HG03521 (cell line): ENCODE measurements at regions not wholly inside any gene's neighbourhood (a gene's known extent, or its start where the extent isn't known, plus 50 kb on each side); places are given as distances from the start of the nearest gene placed in this dataset.
"Not testable (repeated sequence)": the region's sequence is repeated elsewhere in the genome, so short reads cannot be mapped to it uniquely, and the experiment has no call there.

Source experiments
- ATAC-seq: cut with Tn5 transposase; IDR thresholded peaks from one replicate; pipeline ENCODE4 v1.9.1; 2021; ENCODE audit warnings: mild to moderate bottlenecking, moderate library complexity; ENCODE audit not compliant: unreplicated experiment

- no peak for ATAC-seq
Observed at GRCh38 chr3:25944329-25944728, 154.4 kb downstream of the OXSM start.

DNA sequence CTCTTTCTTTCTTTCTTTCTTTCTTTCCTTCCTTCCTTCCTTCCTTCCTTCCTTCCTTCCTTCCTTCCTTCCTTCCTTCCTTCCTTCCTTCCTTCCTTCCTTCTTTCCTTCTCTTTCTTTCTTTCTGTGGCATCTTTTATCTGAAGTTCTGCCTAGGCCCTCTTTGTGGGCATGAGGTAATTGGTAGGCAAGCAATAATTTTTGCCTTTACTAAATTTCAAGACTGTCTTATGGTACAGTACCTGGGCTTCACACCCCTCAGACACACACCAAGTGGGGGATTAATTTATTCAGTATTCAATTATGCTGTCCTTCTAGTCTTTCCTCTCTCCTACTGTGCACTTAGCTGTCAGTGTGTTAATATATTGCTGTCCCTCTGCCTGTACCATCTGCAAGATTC lies 155.5 kb downstream of the OXSM start:
- no peak for ATAC-seq

DNA sequence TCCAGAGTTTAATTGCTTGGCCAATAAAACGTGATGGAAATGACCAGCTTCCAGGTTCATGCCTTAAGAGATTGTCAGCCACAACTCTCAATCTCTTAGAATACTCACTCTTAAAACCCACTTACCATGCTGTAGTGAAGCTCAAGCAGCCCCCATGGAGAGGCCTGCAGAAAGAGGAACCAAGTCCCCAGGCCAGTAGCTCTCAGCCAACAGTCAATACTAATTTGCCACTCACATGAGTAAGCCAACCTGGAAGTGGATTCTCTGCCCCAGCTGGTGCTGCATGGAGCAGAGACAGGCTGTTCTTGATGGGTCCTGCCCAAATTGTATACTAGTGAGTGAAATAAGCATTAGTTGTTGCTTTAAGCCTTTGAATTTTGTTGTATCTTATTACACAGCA lies 155.9 kb downstream of the OXSM start:
- ATAC-seq: no peak

- ATAC-seq: no peak
Observed at GRCh38 chr3:25952133-25952532, 162.2 kb downstream of the OXSM start.

GRCh38 chr3:25957026-25957425 lies 167.1 kb downstream of the OXSM start:
- ATAC-seq: no peak

- no peak for ATAC-seq
Observed at GRCh38 chr3:25960776-25961175, 170.9 kb downstream of the OXSM start.

GRCh38 chr3:25962255-25962654 lies 172.4 kb downstream of the OXSM start:
- ATAC-seq: no peak

- no peak for ATAC-seq
Observed at GRCh38 chr3:25964141-25964540, 174.3 kb downstream of the OXSM start.

DNA sequence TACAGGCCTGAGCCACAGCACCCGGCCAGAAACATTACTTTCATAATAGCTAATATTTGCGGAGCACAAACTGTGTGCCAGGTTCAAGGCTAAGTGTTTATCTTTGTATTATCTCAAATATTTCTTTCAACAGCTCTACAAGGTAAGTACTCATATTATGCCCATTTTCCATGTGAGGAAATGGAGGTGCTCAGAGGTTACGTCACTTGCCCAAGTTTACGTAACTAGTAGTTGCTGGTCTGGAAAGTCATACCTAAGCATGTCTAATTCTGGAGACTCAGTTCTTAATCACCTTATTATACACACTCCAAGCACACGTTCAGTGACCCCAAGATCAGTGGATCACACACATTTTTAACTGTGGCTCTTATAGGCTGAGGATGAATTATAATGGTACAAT lies 177.5 kb downstream of the OXSM start:
- no peak for ATAC-seq

DNA sequence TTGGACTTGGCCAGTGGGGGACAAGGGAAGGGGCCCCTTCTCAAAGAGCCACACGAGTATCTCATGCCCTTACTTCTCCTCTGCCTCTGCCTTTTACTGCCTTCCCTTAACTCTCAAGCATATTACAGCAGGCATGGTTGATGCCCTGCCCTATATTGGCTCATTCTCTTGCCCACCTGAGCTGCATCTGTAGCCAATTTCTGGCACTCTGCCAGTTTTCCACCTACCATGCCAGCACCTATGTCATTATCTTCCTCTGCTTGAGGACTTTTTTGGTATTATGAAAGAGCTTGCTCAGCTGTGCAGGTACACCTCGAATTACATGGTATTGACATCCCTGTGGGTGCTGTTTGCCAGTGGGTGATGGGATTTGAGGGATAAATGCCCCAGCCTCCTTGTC lies 181.8 kb downstream of the OXSM start:
- ATAC-seq: no peak

GRCh38 chr3:25973122-25973521 lies 183.2 kb downstream of the OXSM start:
- ATAC-seq: no peak

DNA sequence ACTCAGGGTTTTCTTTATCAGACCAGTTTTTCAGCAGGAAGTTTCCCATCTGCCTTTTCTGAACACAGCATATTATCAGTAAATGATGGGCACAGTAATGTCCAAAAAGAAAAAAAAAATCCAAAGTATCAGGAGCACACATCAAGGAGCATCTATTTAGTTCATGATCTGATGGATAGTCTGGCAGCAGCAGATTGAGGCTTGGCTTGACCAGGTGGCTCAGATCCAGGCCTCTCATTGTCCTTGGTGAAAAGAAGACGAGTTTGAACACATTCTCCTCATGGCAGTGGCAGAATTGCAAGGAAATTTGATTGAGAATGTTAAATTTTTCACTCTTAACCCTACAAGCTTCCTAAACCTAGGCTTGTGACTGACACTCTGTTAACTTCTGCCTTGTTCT lies 192.9 kb downstream of the OXSM start:
- no peak for ATAC-seq

- no peak for ATAC-seq
Observed at GRCh38 chr3:25985621-25986020, 195.7 kb downstream of the OXSM start.

DNA sequence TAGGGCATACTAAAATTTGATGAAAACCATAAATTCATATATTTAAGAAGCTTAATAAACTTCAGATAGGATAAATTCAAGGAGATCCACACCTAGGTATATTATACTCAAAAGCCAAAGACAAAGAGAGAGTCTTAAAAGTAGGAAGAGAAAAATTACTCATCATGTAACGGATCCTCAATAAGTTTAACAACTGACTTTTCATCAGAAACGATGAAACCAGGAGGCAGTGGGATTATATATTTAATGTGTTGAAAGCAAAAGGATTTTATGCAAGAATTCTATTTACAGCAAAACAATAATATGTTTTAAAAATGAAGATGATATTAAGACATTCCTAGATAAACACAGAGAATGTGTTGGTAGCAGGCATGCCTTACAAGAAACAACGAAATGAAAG lies 202.7 kb downstream of the OXSM start:
- no peak for ATAC-seq

DNA sequence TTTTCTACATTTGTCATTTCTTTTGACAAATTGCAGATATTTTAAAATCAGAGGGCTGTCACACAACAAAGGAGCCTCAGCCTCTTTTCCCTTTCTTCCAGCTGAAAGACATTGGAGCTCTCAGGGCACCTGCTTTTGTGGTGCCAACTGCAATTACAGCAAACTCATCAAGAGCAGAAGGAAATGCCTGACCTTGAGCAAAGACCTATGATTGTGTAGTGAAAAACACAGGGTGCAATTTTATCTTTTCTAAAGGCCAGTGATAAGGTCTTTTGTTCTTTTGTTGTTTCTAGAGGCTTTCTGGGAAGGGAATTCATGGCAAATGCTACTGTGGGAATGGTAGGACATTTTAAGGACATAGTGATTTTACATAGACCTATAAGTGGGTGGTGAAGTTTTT lies 214.3 kb downstream of the OXSM start:
- no peak for ATAC-seq

DNA sequence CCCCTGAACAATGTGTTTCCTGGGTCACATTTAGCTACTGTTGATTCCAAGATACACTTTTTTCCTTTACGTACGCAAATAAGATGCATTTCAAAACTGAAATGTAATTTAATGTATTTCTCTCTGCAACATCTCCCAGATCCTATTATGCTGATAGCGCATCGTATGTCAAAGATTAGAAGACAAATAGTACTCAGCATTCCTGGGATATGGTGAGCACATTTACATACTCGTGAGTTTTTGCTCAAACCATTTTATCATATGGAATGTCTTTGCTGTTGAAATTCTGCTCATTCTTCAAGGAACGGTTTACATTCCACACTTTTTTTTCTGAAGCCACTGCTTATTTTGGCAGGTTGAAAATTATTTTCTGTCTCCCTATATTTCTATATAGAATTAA lies 221.4 kb downstream of the OXSM start:
- no peak for ATAC-seq

- no peak for ATAC-seq
Observed at GRCh38 chr3:26012241-26012745, 222.4 kb downstream of the OXSM start.

DNA sequence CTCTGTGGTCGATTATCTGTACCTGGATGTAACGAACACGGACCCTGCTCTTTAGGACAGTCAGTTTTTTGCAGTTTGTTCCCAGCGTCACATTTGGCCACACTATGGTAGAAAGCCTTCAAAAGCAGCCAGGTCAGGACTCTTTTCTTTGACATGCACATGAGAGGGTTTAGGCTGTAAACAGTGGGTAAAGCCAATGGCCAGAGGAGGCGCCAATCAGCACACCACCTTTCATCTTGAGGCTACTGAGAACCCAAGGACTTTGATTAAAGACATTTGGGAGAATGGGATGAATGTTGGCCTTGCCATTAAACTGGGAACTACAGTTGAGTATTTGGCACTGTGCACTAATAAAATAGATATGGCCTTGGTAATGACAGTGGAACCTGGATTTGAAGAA lies 225.9 kb downstream of the OXSM start:
- no peak for ATAC-seq

DNA sequence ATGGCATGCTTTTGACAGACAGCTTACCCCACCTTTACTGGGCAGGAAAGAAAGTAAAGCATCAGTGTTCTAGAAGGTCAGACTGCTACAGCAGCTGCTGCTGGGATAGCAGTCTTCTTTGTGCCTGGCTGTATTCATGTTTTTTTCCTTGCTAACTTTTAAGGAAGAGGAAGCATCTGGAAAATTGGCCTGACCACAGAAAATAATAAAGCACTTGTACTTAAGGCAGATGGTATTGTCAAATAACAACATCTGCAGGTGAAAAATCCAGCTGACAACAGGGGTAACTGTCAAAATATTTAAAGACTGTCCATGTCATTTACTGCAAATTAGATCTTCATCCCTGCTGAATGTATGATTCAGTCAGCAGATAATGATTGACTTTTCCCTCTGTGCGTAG lies 229.0 kb downstream of the OXSM start:
- no peak for ATAC-seq

- not testable (repeated sequence) for ATAC-seq
Observed at GRCh38 chr3:26024206-26024605, 234.3 kb downstream of the OXSM start.

GRCh38 chr3:26029321-26029720 lies 239.4 kb downstream of the OXSM start:
- no peak for ATAC-seq

- ATAC-seq: not testable (repeated sequence)
Observed at GRCh38 chr3:26042126-26042525, 252.2 kb downstream of the OXSM start.

GRCh38 chr3:26049951-26050350 lies 260.1 kb downstream of the OXSM start:
- ATAC-seq: no peak

- ATAC-seq: no peak
Observed at GRCh38 chr3:26050776-26051175, 260.9 kb downstream of the OXSM start.
